Testis (tissue), 2 donors: ENCODE measurements at regions not wholly inside any gene's neighbourhood (a gene's known extent, or its start where the extent isn't known, plus 50 kb on each side); places are given as distances from the start of the nearest gene placed in this dataset.
A peak's percentile ranks its signal among the peaks of the same experiment; 100 is the strongest.
"Not testable (repeated sequence)": the region's sequence is repeated elsewhere in the genome, so short reads cannot be mapped to it uniquely, and the experiment has no call there.

Experiments
- DNase-seq: peaks from one replicate; pipeline ENCODE4 v3.0.0-alpha.2; 2019
- H3K27ac ChIP-seq, 2 donors: fragments of 200-600 bp; sonication (generic); one replicate each; pipeline ENCODE4 v1.5.1; 2019
- H3K27me3 ChIP-seq: fragments of 200-600 bp; sonication (generic); one replicate; pipeline ENCODE4 v1.5.1; 2019
- H3K36me3 ChIP-seq: fragments of 200-600 bp; sonication (generic); one replicate; pipeline ENCODE4 v1.5.1; 2017; ENCODE audit warnings: low read depth; ENCODE audit errors: missing control alignments
- H3K4me1 ChIP-seq: fragments of 200-600 bp; sonication (generic); one replicate; pipeline ENCODE4 v1.5.1; 2019
- H3K4me3 ChIP-seq, 2 donors: fragments of 200-600 bp; sonication (generic); one replicate each; pipeline ENCODE4 v1.5.1; 2017 to 2019
- H3K9me3 ChIP-seq: fragments of 200-600 bp; sonication (generic); one replicate; pipeline ENCODE4 v1.5.1; 2017
- CTCF ChIP-seq, 3 experiments: fragments of 450-650 bp in 2 of 3; fragments of 200-600 bp in 1 of 3; sonication (generic) in 1 of 3; IDR thresholded peaks; one replicate each; pipeline ENCODE4 v1.5.1; 2016 to 2019; ENCODE audit warnings: antibody characterized with exemption in 3 of 3, mild to moderate bottlenecking in 2 of 3, moderate library complexity in 1 of 3
- POLR2A ChIP-seq: fragments of 450-650 bp; IDR thresholded peaks from one replicate; pipeline ENCODE4 v1.6.1; 2017; ENCODE audit warnings: antibody characterized with exemption, mild to moderate bottlenecking, moderate library complexity
- WGBS, 2 donors: methylation state at CpG; one replicate each; pipeline ENCODE4 v1.1.5; 2018; 5-methylcytosine and 5-hydroxymethylcytosine counted together
- intact Hi-C: fragments of 100-400 bp; cut with DNase I; formaldehyde crosslinking; loops from one replicate; pipeline ENCODE4 v1.15.1; 2023; ENCODE audit warnings: low total_unique reads

GRCh38 chr6:113060664-113061063, 713.5 kb downstream of the RFPL4B start:
- H3K4me1 ChIP-seq: no peaks in the 10 kb centered on the region
- no peak for DNase-seq
- H3K27me3 ChIP-seq: no peaks in the 10 kb centered on the region
- TF ChIP-seq POLR2A (no peak), CTCF (IDR thresholded peaks at IDR 0.05) (no peak)
- no peaks in the 10 kb centered on the region for H3K36me3 ChIP-seq
- no peak overlapping the region for H3K27ac ChIP-seq
- intact Hi-C loops: no loop called here
- no peak overlapping the region for H3K4me3 ChIP-seq
- H3K9me3 ChIP-seq: no peaks in the 10 kb centered on the region
- 80 to 85% methylated on average over 2 of the region's 2 CpGs for WGBS, 2 donors

GRCh38 chr6:113065611-113066010, 718.5 kb downstream of the RFPL4B start:
- no peak for DNase-seq
- H3K27ac ChIP-seq: no peak overlapping the region

GRCh38 chr6:113067612-113068275, 720.6 kb downstream of the RFPL4B start:
- Histone ChIP-seq H3K36me3 (no peaks in the 10 kb centered on the region), H3K27ac (peak overlapping the region in 1 of 2 donors; percentile 20), H3K4me3 (no peak overlapping the region), H3K9me3 (no peaks in the 10 kb centered on the region), H3K4me1 (no peaks in the 10 kb centered on the region), H3K27me3 (no peaks in the 10 kb centered on the region)
- DNase-seq: no peak
- intact Hi-C loops: no loop called here
- TF ChIP-seq POLR2A: no peak
- WGBS, 2 donors: 89 to 94% methylated on average over 3 of the region's 3 CpGs

More at GRCh38 chr6:113065611-113066010, 718.5 kb downstream of the RFPL4B start:
- H3K4me1 ChIP-seq: no peaks in the 10 kb centered on the region
- H3K4me3 ChIP-seq: no peak overlapping the region
- TF ChIP-seq CTCF (IDR thresholded peaks at IDR 0.05) (no peak), POLR2A (no peak)
- H3K9me3 ChIP-seq: no peaks in the 10 kb centered on the region
- no peaks in the 10 kb centered on the region for H3K27me3 ChIP-seq
- WGBS, 2 donors: 32 to 39% methylated on average over 2 of the region's 2 CpGs
- intact Hi-C loops: no loop called here
- no peaks in the 10 kb centered on the region for H3K36me3 ChIP-seq

- H3K4me1 ChIP-seq: no peaks in the 10 kb centered on the region
- no peaks in the 10 kb centered on the region for H3K36me3 ChIP-seq
- intact Hi-C loops: no loop called here
- H3K9me3 ChIP-seq: no peaks in the 10 kb centered on the region
- peak overlapping the region in 1 of 2 donors; percentile 20 for H3K27ac ChIP-seq
- H3K27me3 ChIP-seq: no peaks in the 10 kb centered on the region
- TF ChIP-seq POLR2A (no peak), CTCF (IDR thresholded peaks at IDR 0.05) (no peak)
- WGBS, 2 donors: 38 to 54% methylated on average over 2 of the region's 2 CpGs
- H3K4me3 ChIP-seq: no peak overlapping the region
- no peak for DNase-seq
Observed at GRCh38 chr6:113068570-113068969, 721.4 kb downstream of the RFPL4B start.

GRCh38 chr6:113070681-113071080, 723.6 kb downstream of the RFPL4B start:
- 94% methylated on average over 3 of the region's 3 CpGs for WGBS, 2 donors
- intact Hi-C loops, H3K27me3 ChIP-seq: not testable (repeated sequence)

GRCh38 chr6:113073611-113074191, 726.6 kb downstream of the RFPL4B start:
- intact Hi-C loops: no loop called here

More at GRCh38 chr6:113070681-113071080, 723.6 kb downstream of the RFPL4B start:
- DNase-seq, H3K9me3 ChIP-seq, H3K4me1 ChIP-seq, H3K27ac ChIP-seq, H3K36me3 ChIP-seq, H3K4me3 ChIP-seq: not testable (repeated sequence)

More at GRCh38 chr6:113073611-113074191, 726.6 kb downstream of the RFPL4B start:
- H3K9me3 ChIP-seq: no peaks in the 10 kb centered on the region
- no peak overlapping the region for H3K4me3 ChIP-seq
- WGBS, 2 donors: 43 to 48% methylated on average over 1 of the region's 1 CpG
- H3K4me1 ChIP-seq: no peaks in the 10 kb centered on the region
- no peak for DNase-seq
- H3K27ac ChIP-seq: no peak overlapping the region
- H3K27me3 ChIP-seq: no peaks in the 10 kb centered on the region
- no peaks in the 10 kb centered on the region for H3K36me3 ChIP-seq
- no peak for TF ChIP-seq CTCF (IDR thresholded peaks at IDR 0.05)
- TF ChIP-seq POLR2A: no peak
